GM19324 (cell line): ENCODE measurements at regions not wholly inside any gene's neighbourhood (a gene's known extent, or its start where the extent isn't known, plus 50 kb on each side); places are given as distances from the start of the nearest gene placed in this dataset.

Experiments
- ATAC-seq: cut with Tn5 transposase; IDR thresholded peaks from one replicate; pipeline ENCODE4 v1.9.1; 2021; ENCODE audit warnings: mild to moderate bottlenecking, moderate library complexity; ENCODE audit not compliant: unreplicated experiment, low FRiP score

- no peak for ATAC-seq
Measured at GRCh38 chr10:105953056-105953455, 1211.5 kb downstream of the SORCS1 start.

- peak; percentile 72 for ATAC-seq
Measured at GRCh38 chr10:105952153-105952552, 1212.4 kb downstream of the SORCS1 start.

GRCh38 chr10:105950410-105950809, 1214.1 kb downstream of the SORCS1 start:
- ATAC-seq, result peak; percentile 55

GRCh38 chr10:105949721-105950120, 1214.8 kb downstream of the SORCS1 start:
- ATAC-seq, result no peak

- no peak for ATAC-seq
Measured at GRCh38 chr10:105925045-105925785, 1239.3 kb downstream of the SORCS1 start.

- ATAC-seq, result no peak
Measured at GRCh38 chr10:105921348-105921747, 1243.2 kb downstream of the SORCS1 start.

GRCh38 chr10:105914432-105914831, 1250.1 kb downstream of the SORCS1 start:
- no peak for ATAC-seq

- ATAC-seq, result no peak
Measured at GRCh38 chr10:105908701-105909100, 1255.8 kb downstream of the SORCS1 start.

GRCh38 chr10:105885495-105885894, 1244.4 kb downstream of the SORCS3 start:
- ATAC-seq, result no peak

GRCh38 chr10:105879401-105879800, 1238.3 kb downstream of the SORCS3 start:
- no peak for ATAC-seq

- ATAC-seq, result no peak
Measured at GRCh38 chr10:105875050-105875449, 1234.0 kb downstream of the SORCS3 start.

- ATAC-seq, result no peak
Measured at GRCh38 chr10:105872665-105873064, 1231.6 kb downstream of the SORCS3 start.

- ATAC-seq, result no peak
Measured at GRCh38 chr10:105868935-105869334, 1227.8 kb downstream of the SORCS3 start.

- no peak for ATAC-seq
Measured at GRCh38 chr10:105864854-105865253, 1223.8 kb downstream of the SORCS3 start.

- no peak for ATAC-seq
Measured at GRCh38 chr10:105857268-105858264, 1216.5 kb downstream of the SORCS3 start.

- no peak for ATAC-seq
Measured at GRCh38 chr10:105855791-105856190, 1214.7 kb downstream of the SORCS3 start.

GRCh38 chr10:105844676-105845570, 1203.8 kb downstream of the SORCS3 start:
- no peak for ATAC-seq

GRCh38 chr10:105844241-105844640, 1203.2 kb downstream of the SORCS3 start:
- no peak for ATAC-seq

- ATAC-seq, result no peak
Measured at GRCh38 chr10:105843786-105844185, 1202.7 kb downstream of the SORCS3 start.

- ATAC-seq, result no peak
Measured at GRCh38 chr10:105840288-105840770, 1199.2 kb downstream of the SORCS3 start.
